ENCODE measurements at regions not wholly inside any gene's neighbourhood (a gene's known extent, or its start where the extent isn't known, plus 50 kb on each side); places are given as distances from the start of the nearest gene placed in this dataset.

- no peak for TF ChIP-seq CTCF (IDR thresholded peaks at IDR 0.05; ENCODE audit: extremely low read depth, insufficient read depth, missing control alignments)
- in situ Hi-C loops (cut with MboI; ENCODE audit: low pct_unique_long_range_greater_than_20kb, low sequenced_read_pairs, unreplicated experiment): no loop called here
- no peak for DNase-seq (ENCODE audit: low spot score)
Measured at GRCh38 chr14:81638656-81639280, 105.1 kb upstream of the SEL1L start.

- in situ Hi-C loops (cut with MboI; ENCODE audit: low pct_unique_long_range_greater_than_20kb, low sequenced_read_pairs, unreplicated experiment): no loop called here
- no peak for TF ChIP-seq CTCF (IDR thresholded peaks at IDR 0.05; ENCODE audit: extremely low read depth, insufficient read depth, missing control alignments)
- no peak for DNase-seq (ENCODE audit: low spot score)
Measured at GRCh38 chr14:81653626-81654025, 120.0 kb upstream of the SEL1L start.

GRCh38 chr14:81655423-81656314, 122.0 kb upstream of the SEL1L start:
- in situ Hi-C loops (cut with MboI; ENCODE audit: low pct_unique_long_range_greater_than_20kb, low sequenced_read_pairs, unreplicated experiment): no loop called here

GRCh38 chr14:81656811-81657210, 123.2 kb upstream of the SEL1L start:
- in situ Hi-C loops (cut with MboI; ENCODE audit: low pct_unique_long_range_greater_than_20kb, low sequenced_read_pairs, unreplicated experiment): no loop called here
- TF ChIP-seq CTCF (IDR thresholded peaks at IDR 0.05; ENCODE audit: extremely low read depth, insufficient read depth, missing control alignments): no peak

More at GRCh38 chr14:81655423-81656314, 122.0 kb upstream of the SEL1L start:
- no peak for DNase-seq (ENCODE audit: low spot score)
- TF ChIP-seq CTCF (IDR thresholded peaks at IDR 0.05; ENCODE audit: extremely low read depth, insufficient read depth, missing control alignments): no peak

GRCh38 chr14:81662066-81662465, 128.4 kb upstream of the SEL1L start:
- no peak for DNase-seq (ENCODE audit: low spot score)
- in situ Hi-C loops (cut with MboI; ENCODE audit: low pct_unique_long_range_greater_than_20kb, low sequenced_read_pairs, unreplicated experiment): no loop called here
- TF ChIP-seq CTCF (IDR thresholded peaks at IDR 0.05; ENCODE audit: extremely low read depth, insufficient read depth, missing control alignments): no peak

More at GRCh38 chr14:81656811-81657210, 123.2 kb upstream of the SEL1L start:
- no peak for DNase-seq (ENCODE audit: low spot score)

- no peak for DNase-seq (ENCODE audit: low spot score)
- in situ Hi-C loops (cut with MboI; ENCODE audit: low pct_unique_long_range_greater_than_20kb, low sequenced_read_pairs, unreplicated experiment): no loop called here
- no peak for TF ChIP-seq CTCF (IDR thresholded peaks at IDR 0.05; ENCODE audit: extremely low read depth, insufficient read depth, missing control alignments)
Measured at GRCh38 chr14:81662570-81663197, 129.0 kb upstream of the SEL1L start.
